GM12892 (cell line): ENCODE measurements at regions not wholly inside any gene's neighbourhood (a gene's known extent, or its start where the extent isn't known, plus 50 kb on each side); places are given as distances from the start of the nearest gene placed in this dataset.

Experiments used
- POLR2A ChIP-seq: IDR thresholded peaks from 2 replicates; pipeline ENCODE4 v1.6.1; 2011; ENCODE audit warnings: low read depth, low read length, control low read depth
- POLR2AphosphoS5 ChIP-seq: IDR thresholded peaks from 2 replicates; pipeline ENCODE4 v1.6.1; 2011; ENCODE audit warnings: low read depth, low read length, control low read depth
- TAF1 ChIP-seq: IDR thresholded peaks from 2 replicates; pipeline ENCODE4 v1.6.1; 2011; ENCODE audit warnings: low read depth, mild to moderate bottlenecking, control low read depth, low read length, borderline replicate concordance

DNA sequence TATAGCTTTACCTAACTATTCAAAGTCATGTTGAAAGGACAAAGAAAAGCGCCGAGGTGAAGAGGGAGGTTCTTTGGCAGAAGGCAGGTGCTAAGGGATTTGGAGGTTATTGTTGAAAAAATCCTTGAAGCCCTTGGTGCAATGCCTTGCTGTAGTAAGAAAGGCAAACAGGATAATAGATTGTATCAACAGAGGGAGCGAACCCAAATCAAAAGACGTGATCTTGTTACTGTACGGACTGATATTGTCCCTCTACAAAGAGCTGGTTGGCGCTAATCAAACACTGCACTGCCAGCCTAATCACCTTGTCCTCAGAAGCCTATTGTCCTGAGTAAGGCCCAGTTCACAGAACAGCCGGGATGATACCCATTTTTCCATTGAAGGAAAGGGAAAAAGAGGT is 182.9 kb downstream of the ZIC3 start:
- TF ChIP-seq POLR2AphosphoS5 (no peak), POLR2A (no peak), TAF1 (no peak)
